Effector memory CD4-positive, alpha-beta T cell (primary cell): ENCODE measurements at regions not wholly inside any gene's neighbourhood (a gene's known extent, or its start where the extent isn't known, plus 50 kb on each side); places are given as distances from the start of the nearest gene placed in this dataset.
"Not testable (repeated sequence)": the region's sequence is repeated elsewhere in the genome, so short reads cannot be mapped to it uniquely, and the experiment has no call there.

Experiments used
- DNase-seq, 3 donors: peaks; one replicate each; pipeline ENCODE4 v3.0.0-alpha.2; 2020
- H3K27ac ChIP-seq: 2 replicates; pipeline ENCODE4 v1.7.0; 2013; ENCODE audit warnings: mild to moderate bottlenecking, low read length, moderate library complexity; ENCODE audit not compliant: insufficient read depth, poor library complexity, severe bottlenecking
- H3K27me3 ChIP-seq: replicated peaks from 2 replicates; pipeline ENCODE4 v1.7.0; 2013; ENCODE audit warnings: mild to moderate bottlenecking, low read length; ENCODE audit not compliant: insufficient read depth, control insufficient read depth, poor library complexity, severe bottlenecking
- H3K36me3 ChIP-seq: 2 replicates; pipeline ENCODE4 v1.7.0; 2013; ENCODE audit warnings: mild to moderate bottlenecking, low read length, moderate library complexity; ENCODE audit not compliant: control insufficient read depth, insufficient read depth
- H3K4me1 ChIP-seq: 2 replicates; pipeline ENCODE4 v1.7.0; 2013; ENCODE audit warnings: low read length, mild to moderate bottlenecking; ENCODE audit not compliant: control insufficient read depth, insufficient read depth, poor library complexity, severe bottlenecking
- H3K4me3 ChIP-seq: 2 replicates; pipeline ENCODE4 v1.7.0; 2013; ENCODE audit warnings: low read length, low read depth, mild to moderate bottlenecking; ENCODE audit not compliant: insufficient read depth, poor library complexity, severe bottlenecking
- H3K9me3 ChIP-seq: 2 replicates; pipeline ENCODE4 v1.7.0; 2013; ENCODE audit warnings: mild to moderate bottlenecking, low read length, moderate library complexity; ENCODE audit not compliant: control insufficient read depth

GRCh38 chr1:196366-196765, 255.1 kb downstream of the OR4F29 start:
- not testable (repeated sequence) for H3K27me3 ChIP-seq, DNase-seq, H3K27ac ChIP-seq, H3K4me1 ChIP-seq, H3K4me3 ChIP-seq, H3K36me3 ChIP-seq, H3K9me3 ChIP-seq

DNA sequence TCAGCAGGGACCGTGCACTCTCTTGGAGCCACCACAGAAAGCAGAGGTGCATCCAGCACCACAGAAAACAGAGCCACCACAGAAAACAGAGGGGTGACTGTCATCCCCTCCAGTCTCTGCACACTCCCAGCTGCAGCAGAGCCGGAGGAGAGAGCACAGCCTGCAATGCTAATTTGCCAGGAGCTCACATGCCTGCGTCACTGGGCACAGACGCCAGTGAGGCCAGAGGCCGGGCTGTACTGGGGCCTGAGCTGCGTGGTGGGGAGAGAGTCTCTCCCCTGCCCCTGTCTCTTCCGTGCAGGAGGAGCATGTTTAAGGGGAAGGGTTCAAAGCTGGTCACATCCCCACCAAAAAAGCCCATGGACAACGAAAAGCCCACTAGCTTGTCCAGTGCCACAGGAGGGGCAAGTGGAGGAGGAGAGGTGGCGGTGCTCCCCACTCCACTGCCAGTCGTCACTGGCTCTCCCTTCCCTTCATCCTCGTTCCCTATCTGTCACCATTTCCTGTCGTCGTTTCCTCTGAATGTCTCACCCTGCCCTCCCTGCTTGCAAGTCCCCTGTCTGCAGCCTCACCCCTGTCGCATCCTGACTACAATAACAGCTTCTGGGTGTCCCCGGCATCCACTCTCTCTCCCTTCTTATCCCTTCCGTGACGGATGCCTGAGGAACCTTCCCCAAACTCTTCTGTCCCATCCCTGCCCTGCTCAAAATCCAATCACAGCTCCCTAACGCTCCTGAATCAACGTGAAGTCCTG, 260.0 kb downstream of the OR4F29 start:
- H3K27ac ChIP-seq, H3K4me1 ChIP-seq, H3K27me3 ChIP-seq, H3K36me3 ChIP-seq, H3K9me3 ChIP-seq, DNase-seq, H3K4me3 ChIP-seq: not testable (repeated sequence)

DNA sequence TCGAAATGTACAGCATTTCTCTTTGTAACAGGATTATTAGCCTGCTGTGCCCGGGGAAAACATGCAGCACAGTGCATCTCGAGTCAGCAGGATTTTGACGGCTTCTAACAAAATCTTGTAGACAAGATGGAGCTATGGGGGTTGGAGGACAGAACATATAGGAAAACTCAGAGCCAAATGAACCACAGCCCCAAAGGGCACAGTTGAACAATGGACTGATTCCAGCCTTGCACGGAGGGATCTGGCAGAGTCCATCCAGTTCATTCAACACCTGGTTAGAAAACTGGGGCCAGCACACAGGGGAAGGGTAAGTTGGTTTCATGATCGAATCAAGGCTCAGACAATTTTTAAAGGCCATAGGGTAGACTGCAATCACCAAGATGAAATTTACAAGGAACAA, 260.8 kb downstream of the OR4F29 start:
- H3K27ac ChIP-seq, H3K9me3 ChIP-seq, H3K27me3 ChIP-seq, H3K36me3 ChIP-seq, DNase-seq, H3K4me1 ChIP-seq, H3K4me3 ChIP-seq: not testable (repeated sequence)

GRCh38 chr1:189915-190314, 261.6 kb downstream of the OR4F29 start:
- not testable (repeated sequence) for H3K4me1 ChIP-seq, H3K9me3 ChIP-seq, H3K27me3 ChIP-seq, H3K36me3 ChIP-seq, H3K27ac ChIP-seq, H3K4me3 ChIP-seq, DNase-seq

DNA sequence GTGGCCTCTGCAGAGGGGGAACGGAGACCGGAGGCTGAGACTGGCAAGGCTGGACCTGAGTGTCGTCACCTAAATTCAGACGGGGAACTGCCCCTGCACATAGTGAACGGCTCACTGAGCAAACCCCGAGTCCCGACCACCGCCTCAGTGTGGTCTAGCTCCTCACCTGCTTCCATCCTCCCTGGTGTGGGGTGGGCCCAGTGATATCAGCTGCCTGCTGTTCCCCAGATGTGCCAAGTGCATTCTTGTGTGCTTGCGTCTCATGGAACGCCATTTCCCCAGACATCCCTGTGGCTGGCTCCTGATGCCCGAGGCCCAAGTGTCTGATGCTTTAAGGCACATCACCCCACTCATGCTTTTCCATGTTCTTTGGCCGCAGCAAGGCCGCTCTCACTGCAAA, 262.2 kb downstream of the OR4F29 start:
- H3K27ac ChIP-seq, H3K9me3 ChIP-seq, H3K4me3 ChIP-seq, H3K36me3 ChIP-seq, H3K27me3 ChIP-seq, H3K4me1 ChIP-seq, DNase-seq: not testable (repeated sequence)

DNA sequence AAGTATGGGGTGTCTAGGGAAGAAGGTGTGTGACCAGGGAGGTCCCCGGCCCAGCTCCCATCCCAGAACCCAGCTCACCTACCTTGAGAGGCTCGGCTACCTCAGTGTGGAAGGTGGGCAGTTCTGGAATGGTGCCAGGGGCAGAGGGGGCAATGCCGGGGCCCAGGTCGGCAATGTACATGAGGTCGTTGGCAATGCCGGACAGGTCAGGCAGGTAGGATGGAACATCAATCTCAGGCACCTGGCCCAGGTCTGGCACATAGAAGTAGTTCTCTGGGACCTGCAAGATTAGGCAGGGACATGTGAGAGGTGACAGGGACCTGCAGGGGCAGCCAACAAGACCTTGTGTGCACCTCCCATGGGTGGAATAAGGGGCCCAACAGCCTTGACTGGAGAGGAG, 264.2 kb downstream of the OR4F29 start:
- H3K4me1 ChIP-seq, H3K27ac ChIP-seq, H3K4me3 ChIP-seq, H3K27me3 ChIP-seq, H3K9me3 ChIP-seq, H3K36me3 ChIP-seq, DNase-seq: not testable (repeated sequence)

- not testable (repeated sequence) for DNase-seq
Measured at GRCh38 chr1:186691-187131, 264.8 kb downstream of the OR4F29 start.

GRCh38 chr1:186223-186622, 265.3 kb downstream of the OR4F29 start:
- DNase-seq, H3K9me3 ChIP-seq, H3K4me3 ChIP-seq: not testable (repeated sequence)

More at GRCh38 chr1:186691-187131, 264.8 kb downstream of the OR4F29 start:
- H3K4me1 ChIP-seq, H3K9me3 ChIP-seq, H3K27ac ChIP-seq, H3K27me3 ChIP-seq, H3K36me3 ChIP-seq, H3K4me3 ChIP-seq: not testable (repeated sequence)

DNA sequence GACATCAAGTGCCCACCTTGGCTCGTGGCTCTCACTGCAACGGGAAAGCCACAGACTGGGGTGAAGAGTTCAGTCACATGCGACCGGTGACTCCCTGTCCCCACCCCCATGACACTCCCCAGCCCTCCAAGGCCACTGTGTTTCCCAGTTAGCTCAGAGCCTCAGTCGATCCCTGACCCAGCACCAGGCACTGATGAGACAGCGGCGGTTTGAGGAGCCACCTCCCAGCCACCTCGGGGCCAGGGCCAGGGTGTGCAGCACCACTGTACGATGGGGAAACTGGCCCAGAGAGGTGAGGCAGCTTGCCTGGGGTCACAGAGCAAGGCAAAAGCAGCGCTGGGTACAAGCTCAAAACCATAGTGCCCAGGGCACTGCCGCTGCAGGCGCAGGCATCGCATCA, 266.0 kb downstream of the OR4F29 start:
- H3K4me1 ChIP-seq, H3K4me3 ChIP-seq, H3K36me3 ChIP-seq, H3K27me3 ChIP-seq, DNase-seq, H3K9me3 ChIP-seq, H3K27ac ChIP-seq: not testable (repeated sequence)

More at GRCh38 chr1:186223-186622, 265.3 kb downstream of the OR4F29 start:
- H3K27ac ChIP-seq, H3K36me3 ChIP-seq, H3K4me1 ChIP-seq, H3K27me3 ChIP-seq: not testable (repeated sequence)

DNA sequence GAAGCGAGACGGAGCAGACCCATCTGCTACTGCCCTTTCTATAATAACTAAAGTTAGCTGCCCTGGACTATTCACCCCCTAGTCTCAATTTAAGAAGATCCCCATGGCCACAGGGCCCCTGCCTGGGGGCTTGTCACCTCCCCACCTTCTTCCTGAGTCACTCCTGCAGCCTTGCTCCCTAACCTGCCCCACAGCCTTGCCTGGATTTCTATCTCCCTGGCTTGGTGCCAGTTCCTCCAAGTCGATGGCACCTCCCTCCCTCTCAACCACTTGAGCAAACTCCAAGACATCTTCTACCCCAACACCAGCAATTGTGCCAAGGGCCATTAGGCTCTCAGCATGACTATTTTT, 267.2 kb downstream of the OR4F29 start:
- not testable (repeated sequence) for H3K27ac ChIP-seq, H3K36me3 ChIP-seq, H3K9me3 ChIP-seq, H3K4me1 ChIP-seq, DNase-seq, H3K27me3 ChIP-seq, H3K4me3 ChIP-seq
